Activated naive CD4-positive, alpha-beta T cell treated with anti-CD3 and anti-CD28 coated beads for 36 hours (primary cell): ENCODE measurements at regions not wholly inside any gene's neighbourhood (a gene's known extent, or its start where the extent isn't known, plus 50 kb on each side); places are given as distances from the start of the nearest gene placed in this dataset.

Source experiments
- CTCF ChIA-PET: fragments of 350-600 bp; sonication (Branson Sonifier 250); formaldehyde crosslinking; loops from one replicate; lab custom pipeline; 2021; ENCODE audit warnings: antibody characterized with exemption; lab: Charles Lee
- DNase-seq: peaks from one replicate; pipeline ENCODE4 v3.0.0-alpha.2; 2020
- H3K27ac Mint-ChIP-seq: one replicate; pipeline ENCODE4 v1.8.0; 2021; ENCODE audit warnings: mild to moderate bottlenecking, mixed read lengths
- H3K27me3 Mint-ChIP-seq: one replicate; pipeline ENCODE4 v1.8.0; 2021; ENCODE audit warnings: low read depth, mixed read lengths
- H3K36me3 Mint-ChIP-seq: one replicate; pipeline ENCODE4 v1.8.0; 2021; ENCODE audit warnings: low read depth, mixed read lengths
- H3K4me1 Mint-ChIP-seq: one replicate; pipeline ENCODE4 v1.8.0; 2021; ENCODE audit warnings: low read depth, mixed read lengths
- H3K4me3 Mint-ChIP-seq: one replicate; pipeline ENCODE4 v1.8.0; 2021; ENCODE audit warnings: mild to moderate bottlenecking, moderate library complexity, mixed read lengths
- H3K9me3 Mint-ChIP-seq: one replicate; pipeline ENCODE4 v1.8.0; 2021; ENCODE audit warnings: mixed read lengths
- intact Hi-C: fragments of 100-400 bp; cut with micrococcal nuclease; formaldehyde crosslinking; loops from one replicate; pipeline ENCODE4 v1.15.1; 2023

GRCh38 chr10:10865303-10865702, 152.4 kb upstream of the CELF2 start:
- DNase-seq = no peak
- Mint-ChIP-seq H3K27ac (no peak overlapping the region), H3K36me3 (no peaks in the 10 kb centered on the region), H3K4me1 (no peaks in the 10 kb centered on the region), H3K9me3 (no peaks in the 10 kb centered on the region), H3K4me3 (no peak overlapping the region), H3K27me3 (peaks cover 4% of the 10 kb centered on the region)
- CTCF ChIA-PET = no interaction called here
- intact Hi-C loops = no loop called here

DNA sequence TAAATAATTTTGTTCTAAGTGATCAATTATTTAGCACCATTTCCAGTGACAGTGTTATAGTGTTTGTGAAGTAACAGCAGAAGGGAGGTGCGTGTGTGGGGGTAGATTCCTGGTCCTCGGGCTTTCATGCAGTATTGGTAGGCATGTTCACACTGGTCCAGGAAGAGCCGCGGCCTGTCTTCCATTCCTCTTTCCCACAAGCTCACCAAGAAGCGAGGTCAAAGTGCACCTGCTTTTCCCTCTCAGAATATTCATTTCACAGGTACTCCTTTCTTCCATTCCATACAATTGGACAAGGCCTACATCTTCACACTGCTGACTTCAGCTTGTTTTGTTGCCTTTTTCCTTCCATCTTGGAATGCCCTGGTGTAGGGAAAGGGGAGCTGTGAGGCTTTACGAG, 151.8 kb upstream of the CELF2 start:
- intact Hi-C loops = no loop called here
- H3K36me3 Mint-ChIP-seq = no peaks in the 10 kb centered on the region
- CTCF ChIA-PET = no interaction called here
- no peak overlapping the region for H3K4me3 Mint-ChIP-seq
- no peaks in the 10 kb centered on the region for H3K9me3 Mint-ChIP-seq
- no peak for DNase-seq
- peaks cover 7% of the 10 kb centered on the region for H3K27me3 Mint-ChIP-seq
- no peak overlapping the region for H3K27ac Mint-ChIP-seq
- H3K4me1 Mint-ChIP-seq = no peaks in the 10 kb centered on the region

DNA sequence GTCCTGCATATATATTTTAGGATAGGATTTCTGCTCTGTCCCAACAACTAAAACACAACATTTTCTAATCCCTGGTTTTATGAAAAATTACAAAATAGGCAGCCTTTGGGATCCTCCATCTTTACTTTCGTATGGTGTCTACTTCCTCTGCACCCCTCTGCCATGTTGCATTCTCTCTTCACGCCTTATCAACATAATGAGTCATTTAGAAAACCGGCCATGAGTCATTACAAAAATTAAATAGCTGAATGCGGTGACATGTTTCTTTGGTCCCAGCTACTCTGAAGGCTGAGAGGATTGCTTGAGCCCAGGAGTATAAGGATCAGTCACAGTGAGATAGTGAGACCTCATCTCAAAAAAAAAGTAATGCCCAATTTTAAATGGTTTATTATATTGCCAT, 148.1 kb upstream of the CELF2 start:
- intact Hi-C loops = no loop called here
- Mint-ChIP-seq H3K36me3 (no peaks in the 10 kb centered on the region), H3K4me3 (no peak overlapping the region), H3K27me3 (peaks cover 20% of the 10 kb centered on the region), H3K27ac (no peak overlapping the region), H3K9me3 (no peaks in the 10 kb centered on the region), H3K4me1 (no peaks in the 10 kb centered on the region)
- CTCF ChIA-PET = no interaction called here
- DNase-seq = no peak

- Mint-ChIP-seq H3K4me3 (no peak overlapping the region), H3K36me3 (no peaks in the 10 kb centered on the region), H3K9me3 (no peaks in the 10 kb centered on the region), H3K27me3 (peaks cover 21% of the 10 kb centered on the region), H3K4me1 (no peaks in the 10 kb centered on the region), H3K27ac (no peak overlapping the region)
- CTCF ChIA-PET = no interaction called here
- DNase-seq = no peak
- intact Hi-C loops = no loop called here
These were observed 147.0 kb upstream of the CELF2 start for GRCh38 chr10:10870523-10871241.

GRCh38 chr10:10871352-10871751, 146.3 kb upstream of the CELF2 start:
- no peak overlapping the region for H3K27ac Mint-ChIP-seq
- intact Hi-C loops = no loop called here
- DNase-seq = no peak
- peaks cover 22% of the 10 kb centered on the region for H3K27me3 Mint-ChIP-seq
- no peak overlapping the region for H3K4me3 Mint-ChIP-seq
- H3K36me3 Mint-ChIP-seq = no peaks in the 10 kb centered on the region
- no peaks in the 10 kb centered on the region for H3K4me1 Mint-ChIP-seq
- H3K9me3 Mint-ChIP-seq = no peaks in the 10 kb centered on the region
- CTCF ChIA-PET = no interaction called here

DNA sequence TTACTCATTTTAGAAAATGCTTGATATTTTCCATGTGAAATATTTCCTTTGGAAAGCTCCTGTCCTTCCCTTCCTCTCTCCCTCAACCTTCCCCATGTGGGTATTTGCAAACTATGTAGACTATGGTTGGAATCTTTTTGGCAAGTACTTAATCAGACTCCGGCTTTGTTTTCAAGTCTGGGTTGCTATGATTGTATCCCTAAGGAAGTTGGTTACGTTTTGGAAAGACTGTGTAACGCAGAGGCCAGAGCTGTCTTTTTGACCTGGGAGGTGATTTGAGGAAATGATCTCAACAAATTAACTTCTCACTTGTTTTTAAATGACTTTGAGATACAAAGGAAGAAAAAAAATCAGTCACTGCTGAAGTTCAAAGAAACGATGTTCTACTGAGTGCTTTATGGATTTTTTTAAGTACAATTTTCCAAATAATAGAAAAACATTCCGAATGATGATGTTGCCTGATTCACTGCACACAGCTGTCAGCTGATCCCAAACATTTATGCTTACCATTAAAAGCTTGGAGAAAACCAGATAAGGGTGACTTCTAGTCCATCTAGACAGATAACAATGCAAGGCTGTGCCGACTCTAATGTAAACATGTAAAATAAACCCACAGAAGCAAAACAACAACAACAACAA, 145.5 kb upstream of the CELF2 start:
- CTCF ChIA-PET = no interaction called here

GRCh38 chr10:10872764-10873163, 144.9 kb upstream of the CELF2 start:
- Mint-ChIP-seq H3K9me3 (no peaks in the 10 kb centered on the region), H3K4me1 (no peaks in the 10 kb centered on the region), H3K36me3 (no peaks in the 10 kb centered on the region), H3K4me3 (no peak overlapping the region), H3K27me3 (peaks cover 22% of the 10 kb centered on the region), H3K27ac (no peak overlapping the region)
- intact Hi-C loops = no loop called here
- CTCF ChIA-PET = no interaction called here
- no peak for DNase-seq

More for the DNA sequence above, 145.5 kb upstream of the CELF2 start:
- Mint-ChIP-seq H3K36me3 (no peaks in the 10 kb centered on the region), H3K4me1 (no peaks in the 10 kb centered on the region), H3K4me3 (no peak overlapping the region), H3K9me3 (no peaks in the 10 kb centered on the region), H3K27ac (no peak overlapping the region), H3K27me3 (peaks cover 22% of the 10 kb centered on the region)
- intact Hi-C loops = no loop called here
- DNase-seq = no peak

GRCh38 chr10:10873289-10873688, 144.4 kb upstream of the CELF2 start:
- H3K4me1 Mint-ChIP-seq = no peaks in the 10 kb centered on the region
- peaks cover 22% of the 10 kb centered on the region for H3K27me3 Mint-ChIP-seq
- CTCF ChIA-PET = no interaction called here
- H3K9me3 Mint-ChIP-seq = no peaks in the 10 kb centered on the region
- no peak overlapping the region for H3K27ac Mint-ChIP-seq
- H3K36me3 Mint-ChIP-seq = no peaks in the 10 kb centered on the region
- intact Hi-C loops = no loop called here
- no peak for DNase-seq
- H3K4me3 Mint-ChIP-seq = no peak overlapping the region

DNA sequence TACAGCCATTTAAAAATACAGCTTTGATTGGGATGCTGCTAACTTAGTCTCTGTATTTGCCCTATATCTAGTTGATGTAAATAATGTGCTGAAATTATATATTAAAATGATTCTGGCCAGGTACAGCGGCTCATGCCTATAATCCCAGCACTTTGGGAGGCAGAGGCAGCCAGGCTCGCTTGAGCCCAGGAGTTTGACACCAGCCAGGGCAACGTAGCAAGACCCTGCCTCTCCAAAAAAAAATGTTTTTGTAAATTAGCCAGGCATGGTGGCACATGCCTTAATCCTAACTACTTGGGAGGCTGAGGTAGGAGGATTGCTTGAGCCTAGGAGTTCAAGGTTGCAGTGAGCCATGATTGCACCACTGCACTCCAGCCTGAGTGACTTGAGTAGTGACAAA, 143.8 kb upstream of the CELF2 start:
- CTCF ChIA-PET = no interaction called here
- Mint-ChIP-seq H3K27ac (no peak overlapping the region), H3K36me3 (no peaks in the 10 kb centered on the region), H3K4me3 (no peak overlapping the region), H3K4me1 (no peaks in the 10 kb centered on the region), H3K9me3 (no peaks in the 10 kb centered on the region), H3K27me3 (peaks cover 22% of the 10 kb centered on the region)
- intact Hi-C loops = no loop called here
- DNase-seq = no peak

- Mint-ChIP-seq H3K27ac (no peak overlapping the region), H3K9me3 (peaks cover 2% of the 10 kb centered on the region), H3K27me3 (peaks cover 2% of the 10 kb centered on the region), H3K4me1 (no peaks in the 10 kb centered on the region), H3K36me3 (no peaks in the 10 kb centered on the region), H3K4me3 (no peak overlapping the region)
- intact Hi-C loops = no loop called here
- CTCF ChIA-PET = no interaction called here
- no peak for DNase-seq
These were observed 138.7 kb upstream of the CELF2 start for GRCh38 chr10:10878963-10879362.

- Mint-ChIP-seq H3K4me3 (no peak overlapping the region), H3K27me3 (no peaks in the 10 kb centered on the region), H3K36me3 (no peaks in the 10 kb centered on the region), H3K4me1 (no peaks in the 10 kb centered on the region), H3K27ac (no peak overlapping the region), H3K9me3 (peaks cover 16% of the 10 kb centered on the region)
- no peak for DNase-seq
- CTCF ChIA-PET = no interaction called here
- intact Hi-C loops = no loop called here
These were observed 136.4 kb upstream of the CELF2 start for GRCh38 chr10:10881117-10881813.

GRCh38 chr10:10883737-10884136, 133.9 kb upstream of the CELF2 start:
- no peaks in the 10 kb centered on the region for H3K4me1 Mint-ChIP-seq
- intact Hi-C loops = no loop called here
- H3K4me3 Mint-ChIP-seq = no peak overlapping the region
- CTCF ChIA-PET = interaction anchor here (0.7 kb wide), 1 partner anchor 24 kb away, joined by 3 read pairs; no protein-coding TSS in a partner anchor
- H3K9me3 Mint-ChIP-seq = peaks cover 16% of the 10 kb centered on the region
- DNase-seq = no peak
- H3K36me3 Mint-ChIP-seq = no peaks in the 10 kb centered on the region
- H3K27ac Mint-ChIP-seq = no peak overlapping the region
- H3K27me3 Mint-ChIP-seq = peaks cover 3% of the 10 kb centered on the region
